ENCODE measurements at regions not wholly inside any gene's neighbourhood (a gene's known extent, or its start where the extent isn't known, plus 50 kb on each side); places are given as distances from the start of the nearest gene placed in this dataset.

- no peaks in the 10 kb centered on the region for H3K9me3 ChIP-seq
- H3K27ac ChIP-seq: no peak overlapping the region
- H3K36me3 ChIP-seq: no peaks in the 10 kb centered on the region
- no peak for TF ChIP-seq CTCF (IDR thresholded peaks at IDR 0.05)
- no peaks in the 10 kb centered on the region for H3K27me3 ChIP-seq
- H3K4me3 ChIP-seq: no peak overlapping the region
- H3K4me1 ChIP-seq: no peaks in the 10 kb centered on the region
- DNase-seq (ENCODE audit: low spot score): no peak
These were observed 64.8 kb downstream of the PDCL3 start for GRCh38 chr2:100627330-100628300.

- H3K4me3 ChIP-seq: no peak overlapping the region
- H3K27me3 ChIP-seq: no peaks in the 10 kb centered on the region
- no peaks in the 10 kb centered on the region for H3K4me1 ChIP-seq
- TF ChIP-seq CTCF (IDR thresholded peaks at IDR 0.05): no peak
- no peak for DNase-seq (ENCODE audit: low spot score)
- H3K36me3 ChIP-seq: no peaks in the 10 kb centered on the region
- no peaks in the 10 kb centered on the region for H3K9me3 ChIP-seq
- H3K27ac ChIP-seq: no peak overlapping the region
These were observed 65.7 kb downstream of the PDCL3 start for GRCh38 chr2:100628506-100628905.

DNA sequence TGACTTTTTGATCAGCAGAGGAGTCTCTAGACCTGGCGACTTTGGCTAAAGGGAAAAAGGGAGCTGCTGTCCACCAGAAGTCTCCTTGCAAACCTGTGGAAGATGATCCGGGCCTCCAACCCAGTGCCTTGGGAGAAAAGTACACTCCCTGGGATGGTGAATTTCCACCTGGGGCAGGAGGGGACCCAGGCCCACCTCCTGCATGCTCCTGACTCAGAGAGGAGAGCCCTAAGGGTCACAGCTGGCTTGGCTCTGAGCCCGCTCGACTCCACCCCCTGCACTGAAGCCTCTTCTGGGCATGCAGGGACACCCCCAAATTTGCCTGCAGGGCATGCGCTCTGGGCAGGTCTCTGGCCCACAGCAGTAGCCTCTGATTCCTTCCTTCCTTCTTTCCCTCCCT lies 66.5 kb downstream of the PDCL3 start:
- H3K4me3 ChIP-seq: no peak overlapping the region
- H3K27ac ChIP-seq: no peak overlapping the region
- no peaks in the 10 kb centered on the region for H3K9me3 ChIP-seq
- no peak for TF ChIP-seq CTCF (IDR thresholded peaks at IDR 0.05)
- no peaks in the 10 kb centered on the region for H3K27me3 ChIP-seq
- no peaks in the 10 kb centered on the region for H3K4me1 ChIP-seq
- no peaks in the 10 kb centered on the region for H3K36me3 ChIP-seq
- no peak for DNase-seq (ENCODE audit: low spot score)

GRCh38 chr2:100630473-100630977 lies 67.7 kb downstream of the PDCL3 start:
- H3K27me3 ChIP-seq: no peaks in the 10 kb centered on the region
- H3K36me3 ChIP-seq: no peaks in the 10 kb centered on the region
- H3K9me3 ChIP-seq: no peaks in the 10 kb centered on the region
- no peak for DNase-seq (ENCODE audit: low spot score)
- no peak overlapping the region for H3K27ac ChIP-seq
- no peak overlapping the region for H3K4me3 ChIP-seq
- no peaks in the 10 kb centered on the region for H3K4me1 ChIP-seq
- TF ChIP-seq CTCF (IDR thresholded peaks at IDR 0.05): no peak

DNA sequence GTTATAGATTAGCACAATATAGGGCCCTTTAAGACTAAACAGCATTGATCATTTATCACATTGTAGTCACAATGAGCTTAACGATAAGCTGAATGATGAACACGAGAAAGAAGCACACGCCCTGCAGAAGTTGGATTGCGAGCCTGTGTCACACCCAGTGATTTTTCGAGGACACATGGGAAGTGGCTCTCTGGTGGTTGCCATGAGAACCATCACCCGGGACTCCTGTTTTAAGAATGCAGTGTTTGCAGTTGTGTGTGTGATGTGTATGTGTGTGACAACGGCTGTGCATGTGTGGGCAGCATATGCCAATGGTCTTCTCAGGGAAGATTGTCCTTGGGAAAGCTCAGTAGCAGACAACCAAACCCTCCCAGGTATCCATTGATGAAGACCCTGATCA lies 69.2 kb downstream of the PDCL3 start:
- no peak for DNase-seq (ENCODE audit: low spot score)
- TF ChIP-seq CTCF (IDR thresholded peaks at IDR 0.05): no peak
- H3K36me3 ChIP-seq: no peaks in the 10 kb centered on the region

More for the DNA sequence above, 69.2 kb downstream of the PDCL3 start:
- Histone ChIP-seq H3K9me3 (no peaks in the 10 kb centered on the region), H3K4me1 (no peaks in the 10 kb centered on the region), H3K4me3 (no peak overlapping the region), H3K27me3 (no peaks in the 10 kb centered on the region), H3K27ac (no peak overlapping the region)

All from right atrium auricular region (tissue), 2 donors.